ENCODE measurements at regions not wholly inside any gene's neighbourhood (a gene's known extent, or its start where the extent isn't known, plus 50 kb on each side); places are given as distances from the start of the nearest gene placed in this dataset.

- H3K36me3 ChIP-seq (ENCODE audit: control insufficient read depth in 3 of 3, insufficient read depth in 3 of 3, low read length in 3 of 3), result no peaks in the 10 kb centered on the region
- H3K9me3 ChIP-seq (ENCODE audit: control insufficient read depth in 3 of 3, low read length in 3 of 3), result no peaks in the 10 kb centered on the region
- no peak overlapping the region for H3K4me3 ChIP-seq (ENCODE audit: low read length in 3 of 3)
- no peaks in the 10 kb centered on the region for H3K27me3 ChIP-seq (ENCODE audit: control insufficient read depth in 3 of 3, insufficient read depth in 3 of 3, low read length in 3 of 3)
- no peaks in the 10 kb centered on the region for H3K4me1 ChIP-seq (ENCODE audit: control insufficient read depth in 3 of 3, insufficient read depth in 3 of 3, low read length in 3 of 3)
- H3K27ac ChIP-seq (ENCODE audit: low read depth, low read length), result no peak overlapping the region
- no peak overlapping the region for H3K9ac ChIP-seq (ENCODE audit: low read depth in 1 of 3, low read length in 3 of 3)
Measured at GRCh38 chr3:144187531-144188210, 216.0 kb downstream of the DIPK2A start.

- Histone ChIP-seq H3K9me3 (ENCODE audit: control insufficient read depth in 3 of 3, low read length in 3 of 3) (no peaks in the 10 kb centered on the region), H3K4me1 (ENCODE audit: control insufficient read depth in 3 of 3, insufficient read depth in 3 of 3, low read length in 3 of 3) (no peaks in the 10 kb centered on the region), H3K9ac (ENCODE audit: low read depth in 1 of 3, low read length in 3 of 3) (no peak overlapping the region), H3K27me3 (ENCODE audit: control insufficient read depth in 3 of 3, insufficient read depth in 3 of 3, low read length in 3 of 3) (no peaks in the 10 kb centered on the region), H3K4me3 (ENCODE audit: low read length in 3 of 3) (no peak overlapping the region), H3K36me3 (ENCODE audit: control insufficient read depth in 3 of 3, insufficient read depth in 3 of 3, low read length in 3 of 3) (no peaks in the 10 kb centered on the region), H3K27ac (ENCODE audit: low read depth, low read length) (no peak overlapping the region)
Measured at GRCh38 chr3:144189044-144189443, 217.4 kb downstream of the DIPK2A start.

- no peaks in the 10 kb centered on the region for H3K36me3 ChIP-seq (ENCODE audit: control insufficient read depth in 3 of 3, insufficient read depth in 3 of 3, low read length in 3 of 3)
- no peaks in the 10 kb centered on the region for H3K4me1 ChIP-seq (ENCODE audit: control insufficient read depth in 3 of 3, insufficient read depth in 3 of 3, low read length in 3 of 3)
- H3K27me3 ChIP-seq (ENCODE audit: control insufficient read depth in 3 of 3, insufficient read depth in 3 of 3, low read length in 3 of 3), result no peaks in the 10 kb centered on the region
- no peak overlapping the region for H3K27ac ChIP-seq (ENCODE audit: low read depth, low read length)
- peaks cover 0 to 6% (median 0%) of the 10 kb centered on the region in 3 donors for H3K9me3 ChIP-seq (ENCODE audit: control insufficient read depth in 3 of 3, low read length in 3 of 3)
- no peak overlapping the region for H3K4me3 ChIP-seq (ENCODE audit: low read length in 3 of 3)
- H3K9ac ChIP-seq (ENCODE audit: low read depth in 1 of 3, low read length in 3 of 3), result no peak overlapping the region
Measured at GRCh38 chr3:144197116-144197515, 225.5 kb downstream of the DIPK2A start.

- H3K27me3 ChIP-seq (ENCODE audit: control insufficient read depth in 3 of 3, insufficient read depth in 3 of 3, low read length in 3 of 3), result no peaks in the 10 kb centered on the region
- H3K4me3 ChIP-seq (ENCODE audit: low read length in 3 of 3), result no peak overlapping the region
- H3K9ac ChIP-seq (ENCODE audit: low read depth in 1 of 3, low read length in 3 of 3), result no peak overlapping the region
- peaks cover 0 to 6% (median 0%) of the 10 kb centered on the region in 3 donors for H3K9me3 ChIP-seq (ENCODE audit: control insufficient read depth in 3 of 3, low read length in 3 of 3)
- H3K27ac ChIP-seq (ENCODE audit: low read depth, low read length), result no peak overlapping the region
- no peaks in the 10 kb centered on the region for H3K4me1 ChIP-seq (ENCODE audit: control insufficient read depth in 3 of 3, insufficient read depth in 3 of 3, low read length in 3 of 3)
- H3K36me3 ChIP-seq (ENCODE audit: control insufficient read depth in 3 of 3, insufficient read depth in 3 of 3, low read length in 3 of 3), result no peaks in the 10 kb centered on the region
Measured at GRCh38 chr3:144197582-144197981, 226.0 kb downstream of the DIPK2A start.

- Histone ChIP-seq H3K9ac (ENCODE audit: low read depth in 1 of 3, low read length in 3 of 3) (no peak overlapping the region), H3K36me3 (ENCODE audit: control insufficient read depth in 3 of 3, insufficient read depth in 3 of 3, low read length in 3 of 3) (no peaks in the 10 kb centered on the region), H3K4me3 (ENCODE audit: low read length in 3 of 3) (no peak overlapping the region), H3K27me3 (ENCODE audit: control insufficient read depth in 3 of 3, insufficient read depth in 3 of 3, low read length in 3 of 3) (no peaks in the 10 kb centered on the region), H3K27ac (ENCODE audit: low read depth, low read length) (no peak overlapping the region), H3K4me1 (ENCODE audit: control insufficient read depth in 3 of 3, insufficient read depth in 3 of 3, low read length in 3 of 3) (no peaks in the 10 kb centered on the region), H3K9me3 (ENCODE audit: control insufficient read depth in 3 of 3, low read length in 3 of 3) (no peaks in the 10 kb centered on the region)
Measured at GRCh38 chr3:144200004-144200403, 228.4 kb downstream of the DIPK2A start.

GRCh38 chr3:144200466-144200865, 228.8 kb downstream of the DIPK2A start:
- Histone ChIP-seq H3K27me3 (ENCODE audit: control insufficient read depth in 3 of 3, insufficient read depth in 3 of 3, low read length in 3 of 3) (no peaks in the 10 kb centered on the region), H3K27ac (ENCODE audit: low read depth, low read length) (no peak overlapping the region), H3K9me3 (ENCODE audit: control insufficient read depth in 3 of 3, low read length in 3 of 3) (no peaks in the 10 kb centered on the region), H3K4me1 (ENCODE audit: control insufficient read depth in 3 of 3, insufficient read depth in 3 of 3, low read length in 3 of 3) (no peaks in the 10 kb centered on the region), H3K36me3 (ENCODE audit: control insufficient read depth in 3 of 3, insufficient read depth in 3 of 3, low read length in 3 of 3) (no peaks in the 10 kb centered on the region), H3K4me3 (ENCODE audit: low read length in 3 of 3) (no peak overlapping the region), H3K9ac (ENCODE audit: low read depth in 1 of 3, low read length in 3 of 3) (no peak overlapping the region)

- Histone ChIP-seq H3K27me3 (ENCODE audit: control insufficient read depth in 3 of 3, insufficient read depth in 3 of 3, low read length in 3 of 3) (no peaks in the 10 kb centered on the region), H3K4me3 (ENCODE audit: low read length in 3 of 3) (no peak overlapping the region), H3K9me3 (ENCODE audit: control insufficient read depth in 3 of 3, low read length in 3 of 3) (no peaks in the 10 kb centered on the region), H3K4me1 (ENCODE audit: control insufficient read depth in 3 of 3, insufficient read depth in 3 of 3, low read length in 3 of 3) (no peaks in the 10 kb centered on the region), H3K27ac (ENCODE audit: low read depth, low read length) (no peak overlapping the region), H3K9ac (ENCODE audit: low read depth in 1 of 3, low read length in 3 of 3) (no peak overlapping the region), H3K36me3 (ENCODE audit: control insufficient read depth in 3 of 3, insufficient read depth in 3 of 3, low read length in 3 of 3) (no peaks in the 10 kb centered on the region)
Measured at GRCh38 chr3:144221761-144222160, 250.1 kb downstream of the DIPK2A start.

GRCh38 chr3:144229330-144229729, 257.7 kb downstream of the DIPK2A start:
- Histone ChIP-seq H3K9me3 (ENCODE audit: control insufficient read depth in 3 of 3, low read length in 3 of 3) (no peaks in the 10 kb centered on the region), H3K27me3 (ENCODE audit: control insufficient read depth in 3 of 3, insufficient read depth in 3 of 3, low read length in 3 of 3) (no peaks in the 10 kb centered on the region), H3K4me3 (ENCODE audit: low read length in 3 of 3) (no peak overlapping the region), H3K4me1 (ENCODE audit: control insufficient read depth in 3 of 3, insufficient read depth in 3 of 3, low read length in 3 of 3) (no peaks in the 10 kb centered on the region), H3K27ac (ENCODE audit: low read depth, low read length) (no peak overlapping the region), H3K36me3 (ENCODE audit: control insufficient read depth in 3 of 3, insufficient read depth in 3 of 3, low read length in 3 of 3) (no peaks in the 10 kb centered on the region), H3K9ac (ENCODE audit: low read depth in 1 of 3, low read length in 3 of 3) (no peak overlapping the region)

- Histone ChIP-seq H3K36me3 (ENCODE audit: control insufficient read depth in 3 of 3, insufficient read depth in 3 of 3, low read length in 3 of 3) (no peaks in the 10 kb centered on the region), H3K4me1 (ENCODE audit: control insufficient read depth in 3 of 3, insufficient read depth in 3 of 3, low read length in 3 of 3) (no peaks in the 10 kb centered on the region), H3K9ac (ENCODE audit: low read depth in 1 of 3, low read length in 3 of 3) (no peak overlapping the region), H3K27ac (ENCODE audit: low read depth, low read length) (no peak overlapping the region), H3K27me3 (ENCODE audit: control insufficient read depth in 3 of 3, insufficient read depth in 3 of 3, low read length in 3 of 3) (no peaks in the 10 kb centered on the region), H3K9me3 (ENCODE audit: control insufficient read depth in 3 of 3, low read length in 3 of 3) (no peaks in the 10 kb centered on the region), H3K4me3 (ENCODE audit: low read length in 3 of 3) (no peak overlapping the region)
Measured at GRCh38 chr3:144229953-144230352, 258.3 kb downstream of the DIPK2A start.

- H3K27ac ChIP-seq (ENCODE audit: low read depth, low read length), result no peak overlapping the region
- H3K9ac ChIP-seq (ENCODE audit: low read depth in 1 of 3, low read length in 3 of 3), result no peak overlapping the region
- no peak overlapping the region for H3K4me3 ChIP-seq (ENCODE audit: low read length in 3 of 3)
- H3K9me3 ChIP-seq (ENCODE audit: control insufficient read depth in 3 of 3, low read length in 3 of 3), result no peaks in the 10 kb centered on the region
- no peaks in the 10 kb centered on the region for H3K4me1 ChIP-seq (ENCODE audit: control insufficient read depth in 3 of 3, insufficient read depth in 3 of 3, low read length in 3 of 3)
- no peaks in the 10 kb centered on the region for H3K36me3 ChIP-seq (ENCODE audit: control insufficient read depth in 3 of 3, insufficient read depth in 3 of 3, low read length in 3 of 3)
- H3K27me3 ChIP-seq (ENCODE audit: control insufficient read depth in 3 of 3, insufficient read depth in 3 of 3, low read length in 3 of 3), result no peaks in the 10 kb centered on the region
Measured at GRCh38 chr3:144235489-144235888, 263.9 kb downstream of the DIPK2A start.
